OCI-LY1 (cell line): ENCODE measurements at regions not wholly inside any gene's neighbourhood (a gene's known extent, or its start where the extent isn't known, plus 50 kb on each side); places are given as distances from the start of the nearest gene placed in this dataset.

Experiments used
- EZH2 ChIP-seq: fragments of 200-600 bp; sonication (generic), shearing (Covaris generic); IDR thresholded peaks from 2 replicates; pipeline ENCODE4 v1.8.0; 2017; ENCODE audit warnings: borderline replicate concordance, mixed run types, mild to moderate bottlenecking, antibody characterized with exemption, low read length, moderate library complexity, mixed read lengths
- TF ChIP-seq, protein P1 (sequence below): fragments of 200-600 bp; sonication (generic), shearing (Covaris generic); IDR thresholded peaks from 2 replicates; pipeline ENCODE4 v1.5.1; 2017; ENCODE audit warnings: mild to moderate bottlenecking, antibody characterized with exemption, low read length, moderate library complexity, mixed read lengths

DNA sequence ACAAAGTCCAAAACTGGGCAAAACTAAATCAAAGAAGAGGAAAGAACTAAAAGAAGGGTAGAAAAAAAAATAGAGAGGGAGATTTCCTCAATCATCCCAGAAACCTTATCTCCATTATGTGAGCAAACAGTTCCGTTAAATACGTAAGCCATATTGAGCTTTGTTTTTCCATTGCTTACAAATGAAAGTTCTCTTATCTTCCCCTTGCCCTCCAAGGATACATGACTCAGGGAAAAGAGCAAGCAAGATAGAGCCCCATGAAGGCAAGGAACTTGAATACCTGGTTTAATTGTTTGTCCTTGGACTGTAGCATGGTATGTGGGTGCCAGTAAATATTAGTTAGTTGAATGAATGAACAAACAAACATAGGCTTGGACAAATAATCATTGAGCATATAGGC, 126.8 kb upstream of the USP15 start:
- TF ChIP-seq, protein P1, sequence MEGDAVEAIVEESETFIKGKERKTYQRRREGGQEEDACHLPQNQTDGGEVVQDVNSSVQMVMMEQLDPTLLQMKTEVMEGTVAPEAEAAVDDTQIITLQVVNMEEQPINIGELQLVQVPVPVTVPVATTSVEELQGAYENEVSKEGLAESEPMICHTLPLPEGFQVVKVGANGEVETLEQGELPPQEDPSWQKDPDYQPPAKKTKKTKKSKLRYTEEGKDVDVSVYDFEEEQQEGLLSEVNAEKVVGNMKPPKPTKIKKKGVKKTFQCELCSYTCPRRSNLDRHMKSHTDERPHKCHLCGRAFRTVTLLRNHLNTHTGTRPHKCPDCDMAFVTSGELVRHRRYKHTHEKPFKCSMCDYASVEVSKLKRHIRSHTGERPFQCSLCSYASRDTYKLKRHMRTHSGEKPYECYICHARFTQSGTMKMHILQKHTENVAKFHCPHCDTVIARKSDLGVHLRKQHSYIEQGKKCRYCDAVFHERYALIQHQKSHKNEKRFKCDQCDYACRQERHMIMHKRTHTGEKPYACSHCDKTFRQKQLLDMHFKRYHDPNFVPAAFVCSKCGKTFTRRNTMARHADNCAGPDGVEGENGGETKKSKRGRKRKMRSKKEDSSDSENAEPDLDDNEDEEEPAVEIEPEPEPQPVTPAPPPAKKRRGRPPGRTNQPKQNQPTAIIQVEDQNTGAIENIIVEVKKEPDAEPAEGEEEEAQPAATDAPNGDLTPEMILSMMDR, result no peak
- TF ChIP-seq EZH2, result no peak
